WTC11 (cell line): ENCODE measurements at regions not wholly inside any gene's neighbourhood (a gene's known extent, or its start where the extent isn't known, plus 50 kb on each side); places are given as distances from the start of the nearest gene placed in this dataset.

Experiments
- ATAC-seq: fragments of 200-7000 bp; cut with Tn5 transposase; 2 replicates; pipeline ENCODE4 v1.10.0; 2021; ENCODE audit warnings: mild to moderate bottlenecking, moderate library complexity
- CTCF ChIA-PET: fragments of 300-600 bp; sonication (Branson Sonifier 250); formaldehyde crosslinking; loops from one replicate; lab custom pipeline; 2021; ENCODE audit warnings: antibody characterized with exemption; lab: Charles Lee
- POLR2A ChIA-PET: fragments of 350-600 bp; sonication (Branson Sonifier 250); formaldehyde crosslinking; loops from one replicate; lab custom pipeline; 2021; ENCODE audit warnings: antibody characterized with exemption; lab: Charles Lee
- DNase-seq: peaks from one replicate; pipeline ENCODE4 v3.0.0; 2021; ENCODE audit warnings: low spot score
- H3K27ac Mint-ChIP-seq: 2 replicates; pipeline ENCODE4 v1.8.0; 2021; ENCODE audit warnings: mixed read lengths
- H3K27me3 Mint-ChIP-seq: 2 replicates; pipeline ENCODE4 v1.8.0; 2021; ENCODE audit warnings: low read depth, mild to moderate bottlenecking, moderate library complexity, mixed read lengths
- H3K36me3 Mint-ChIP-seq: 2 replicates; pipeline ENCODE4 v1.8.0; 2021; ENCODE audit warnings: mixed read lengths
- H3K4me1 Mint-ChIP-seq: 2 replicates; pipeline ENCODE4 v1.8.0; 2022; ENCODE audit warnings: mixed read lengths
- H3K4me3 Mint-ChIP-seq: 2 replicates; pipeline ENCODE4 v1.8.0; 2021; ENCODE audit warnings: mild to moderate bottlenecking, moderate library complexity, mixed read lengths
- H3K9me3 Mint-ChIP-seq: 2 replicates; pipeline ENCODE4 v1.8.0; 2021; ENCODE audit warnings: mixed read lengths
- ATF1 ChIP-seq: sonication (generic); formaldehyde crosslinking; IDR thresholded peaks from 2 replicates; pipeline ENCODE4 v1.8.1; 2023; ENCODE audit warnings: mild to moderate bottlenecking, moderate library complexity, missing genetic modification reagents
- ATF2 ChIP-seq: sonication (generic); formaldehyde crosslinking; IDR thresholded peaks from 2 replicates; pipeline ENCODE4 v1.8.1; 2022; ENCODE audit warnings: low read depth, missing genetic modification reagents, borderline replicate concordance
- ATF3 ChIP-seq: sonication (generic); formaldehyde crosslinking; conservative IDR thresholded peaks from 2 replicates; pipeline ENCODE4 v1.8.1; 2022; ENCODE audit warnings: mild to moderate bottlenecking, missing genetic modification reagents
- CTCF ChIP-seq: fragments of 200-600 bp; IDR thresholded peaks from 2 replicates; pipeline ENCODE4 v1.8.0; 2022; ENCODE audit warnings: antibody characterized with exemption
- EMX1 ChIP-seq: fragments of 250-450 bp; sonication (Bioruptor Pico); IDR thresholded peaks from 2 replicates; pipeline ENCODE4 v1.8.0; 2021; ENCODE audit warnings: mild to moderate bottlenecking
- ERG ChIP-seq: fragments of 250-450 bp; sonication (Bioruptor Pico); IDR thresholded peaks from 2 replicates; pipeline ENCODE4 v1.8.0; 2021; ENCODE audit warnings: mild to moderate bottlenecking
- FOXP1 ChIP-seq: sonication (generic); formaldehyde crosslinking; IDR thresholded peaks from 2 replicates; pipeline ENCODE4 v1.8.0; 2022; ENCODE audit warnings: missing genetic modification reagents, mild to moderate bottlenecking, moderate library complexity, borderline replicate concordance
- FOXP4 ChIP-seq: sonication (generic); formaldehyde crosslinking; IDR thresholded peaks from 2 replicates; pipeline ENCODE4 v1.8.0; 2022; ENCODE audit warnings: mild to moderate bottlenecking, missing genetic modification reagents
- MYBL2 ChIP-seq: sonication (generic); formaldehyde crosslinking; IDR thresholded peaks from 2 replicates; pipeline ENCODE4 v1.8.1; 2023; ENCODE audit warnings: mild to moderate bottlenecking, moderate library complexity, missing genetic modification reagents
- PRDM15 ChIP-seq: sonication (generic); formaldehyde crosslinking; IDR thresholded peaks from 2 replicates; pipeline ENCODE4 v1.8.0; 2022; ENCODE audit warnings: missing genetic modification reagents
- RELA ChIP-seq: sonication (generic); formaldehyde crosslinking; IDR thresholded peaks from 2 replicates; pipeline ENCODE4 v1.8.1; 2022; ENCODE audit warnings: missing genetic modification reagents, mild to moderate bottlenecking, borderline replicate concordance
- RORB ChIP-seq: fragments of 250-450 bp; sonication (Bioruptor Pico); IDR thresholded peaks from 2 replicates; pipeline ENCODE4 v1.9.0; 2021; ENCODE audit warnings: mild to moderate bottlenecking
- TP53 ChIP-seq: sonication (generic); formaldehyde crosslinking; IDR thresholded peaks from 2 replicates; pipeline ENCODE4 v1.8.1; 2023; ENCODE audit warnings: mild to moderate bottlenecking, missing genetic modification reagents
- ZMAT4 ChIP-seq: fragments of 250-450 bp; sonication (Bioruptor Pico); IDR thresholded peaks from 2 replicates; pipeline ENCODE4 v1.9.0; 2021; ENCODE audit warnings: mild to moderate bottlenecking
- ZNF317 ChIP-seq: sonication (generic); formaldehyde crosslinking; IDR thresholded peaks from 2 replicates; pipeline ENCODE4 v1.8.1; 2023; ENCODE audit warnings: low read depth, mild to moderate bottlenecking, moderate library complexity, missing genetic modification reagents, borderline replicate concordance

GRCh38 chr10:10798102-10798863 lies 219.4 kb upstream of the CELF2 start:
- peak; percentile 42 for DNase-seq
- Mint-ChIP-seq H3K9me3 (no peaks in the 10 kb centered on the region), H3K4me1 (peaks cover 51% of the 10 kb centered on the region)
- POLR2A ChIA-PET: interaction anchor here (0.9 kb wide), 1 partner anchor 368 kb away, joined by 3 read pairs; no protein-coding TSS in a partner anchor
- no peak for TF ChIP-seq ATF2
- TF ChIP-seq, all 79 proteins: peak for 0
- CTCF ChIA-PET: interaction anchor here (1.7 kb wide), 1 partner anchor 121 kb away, joined by 5 read pairs; no protein-coding TSS in a partner anchor
- Mint-ChIP-seq H3K27ac (peak overlapping the region; percentile 57), H3K36me3 (no peaks in the 10 kb centered on the region), H3K4me3 (peak overlapping the region; percentile 56), H3K27me3 (no peaks in the 10 kb centered on the region)
- peak; percentile 68 for ATAC-seq

GRCh38 chr10:10798864-10799192 lies 218.8 kb upstream of the CELF2 start:
- POLR2A ChIA-PET: no interaction called here
- TF ChIP-seq ATF1 (CRISPR knock-in tag) (no peak), ZNF317 (no peak), FOXP4 (CRISPR knock-in tag) (no peak), ZMAT4 (no peak), ATF3 (CRISPR knock-in tag) (no peak), RORB (CRISPR knock-in tag) (no peak), ERG (CRISPR knock-in tag) (no peak), RELA (CRISPR knock-in tag) (no peak), CTCF (no peak), FOXP1 (CRISPR knock-in tag) (no peak), EMX1 (CRISPR knock-in tag) (no peak), TP53 (CRISPR knock-in tag) (no peak), PRDM15 (CRISPR knock-in tag) (no peak), MYBL2 (no peak)
- H3K27ac Mint-ChIP-seq: peak overlapping the region; percentile 26; the same call in 1 of the 2 replicates
- H3K4me3 Mint-ChIP-seq: peak overlapping the region; percentile 56
- CTCF ChIA-PET: no interaction called here
- no peaks in the 10 kb centered on the region for H3K9me3 Mint-ChIP-seq
- DNase-seq (peak; percentile 24), ATAC-seq (peak; percentile 27)
- H3K4me1 Mint-ChIP-seq: peaks cover 48% of the 10 kb centered on the region
- H3K36me3 Mint-ChIP-seq: no peaks in the 10 kb centered on the region
- H3K27me3 Mint-ChIP-seq: no peaks in the 10 kb centered on the region
